Adipocyte (in vitro differentiated cells): ENCODE measurements at regions not wholly inside any gene's neighbourhood (a gene's known extent, or its start where the extent isn't known, plus 50 kb on each side); places are given as distances from the start of the nearest gene placed in this dataset.

ENCODE experiments used
- DNase-seq: peaks from one replicate; pipeline ENCODE4 v3.0.0-alpha.2; 2015; ENCODE audit warnings: low read depth
- H3K27me3 ChIP-seq: replicated peaks from 2 replicates; pipeline ENCODE4 v1.7.0; 2013; ENCODE audit warnings: mild to moderate bottlenecking, low read length, moderate library complexity; ENCODE audit not compliant: control insufficient read depth, insufficient read depth
- H3K36me3 ChIP-seq: 2 replicates; pipeline ENCODE4 v1.7.0; 2013; ENCODE audit warnings: low read length, mild to moderate bottlenecking, moderate library complexity; ENCODE audit not compliant: control insufficient read depth, insufficient read depth, severe bottlenecking
- H3K4me1 ChIP-seq: 2 replicates; pipeline ENCODE4 v1.7.0; 2013; ENCODE audit warnings: mild to moderate bottlenecking, low read length, moderate library complexity; ENCODE audit not compliant: control insufficient read depth, insufficient read depth
- H3K4me3 ChIP-seq: 2 replicates; pipeline ENCODE4 v1.7.0; 2013; ENCODE audit warnings: mild to moderate bottlenecking, low read length, moderate library complexity
- H3K9ac ChIP-seq: 2 replicates; pipeline ENCODE4 v1.7.0; 2013; ENCODE audit warnings: mild to moderate bottlenecking, low read length, moderate library complexity
- H3K9me3 ChIP-seq: 2 replicates; pipeline ENCODE4 v1.7.0; 2013; ENCODE audit warnings: mild to moderate bottlenecking, low read length, moderate library complexity; ENCODE audit not compliant: control insufficient read depth

DNA sequence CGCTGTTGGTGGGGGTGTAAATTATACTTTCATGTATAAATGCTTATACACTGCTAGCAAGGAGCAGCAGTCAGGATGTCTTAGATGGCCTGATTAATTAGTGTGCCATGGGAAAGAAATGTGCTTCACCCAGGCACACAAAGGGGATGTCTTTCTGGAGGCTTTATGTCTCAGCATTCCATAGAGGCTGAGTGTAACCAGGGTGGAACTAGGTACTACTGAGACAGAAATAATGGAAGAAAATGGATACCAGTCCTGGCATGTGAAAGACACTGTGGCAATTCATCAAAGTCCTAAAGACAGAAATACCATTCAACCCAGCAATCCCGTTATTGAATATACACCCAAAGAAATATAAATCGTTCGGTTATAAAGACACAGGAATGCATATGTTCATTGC lies 52.5 kb downstream of the PF4 start:
- no peaks in the 10 kb centered on the region for H3K9me3 ChIP-seq
- H3K4me1 ChIP-seq = no peaks in the 10 kb centered on the region
- no peaks in the 10 kb centered on the region for H3K36me3 ChIP-seq
- no peak overlapping the region for H3K4me3 ChIP-seq
- H3K27me3 ChIP-seq = no peaks in the 10 kb centered on the region
- no peak overlapping the region for H3K9ac ChIP-seq
- DNase-seq = no peak

DNA sequence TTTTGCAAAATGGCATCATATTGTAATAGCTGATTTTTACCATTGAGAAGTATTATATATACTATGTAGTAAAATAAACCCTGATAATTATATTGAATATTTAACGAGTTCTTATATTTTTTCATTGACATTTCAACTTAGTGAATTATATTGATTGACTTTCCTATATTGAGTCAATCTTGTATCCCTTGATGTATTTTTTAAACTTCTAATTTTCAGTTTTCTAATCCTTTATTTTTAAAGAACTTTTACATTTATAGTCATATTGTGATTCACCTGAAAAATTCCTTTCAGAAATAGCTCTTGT lies 54.4 kb downstream of the CXCL1 start:
- H3K36me3 ChIP-seq = no peaks in the 10 kb centered on the region
- no peaks in the 10 kb centered on the region for H3K9me3 ChIP-seq
- no peak overlapping the region for H3K9ac ChIP-seq
- no peaks in the 10 kb centered on the region for H3K27me3 ChIP-seq
- no peak overlapping the region for H3K4me3 ChIP-seq
- no peak for DNase-seq
- H3K4me1 ChIP-seq = peaks cover 7% of the 10 kb centered on the region

DNA sequence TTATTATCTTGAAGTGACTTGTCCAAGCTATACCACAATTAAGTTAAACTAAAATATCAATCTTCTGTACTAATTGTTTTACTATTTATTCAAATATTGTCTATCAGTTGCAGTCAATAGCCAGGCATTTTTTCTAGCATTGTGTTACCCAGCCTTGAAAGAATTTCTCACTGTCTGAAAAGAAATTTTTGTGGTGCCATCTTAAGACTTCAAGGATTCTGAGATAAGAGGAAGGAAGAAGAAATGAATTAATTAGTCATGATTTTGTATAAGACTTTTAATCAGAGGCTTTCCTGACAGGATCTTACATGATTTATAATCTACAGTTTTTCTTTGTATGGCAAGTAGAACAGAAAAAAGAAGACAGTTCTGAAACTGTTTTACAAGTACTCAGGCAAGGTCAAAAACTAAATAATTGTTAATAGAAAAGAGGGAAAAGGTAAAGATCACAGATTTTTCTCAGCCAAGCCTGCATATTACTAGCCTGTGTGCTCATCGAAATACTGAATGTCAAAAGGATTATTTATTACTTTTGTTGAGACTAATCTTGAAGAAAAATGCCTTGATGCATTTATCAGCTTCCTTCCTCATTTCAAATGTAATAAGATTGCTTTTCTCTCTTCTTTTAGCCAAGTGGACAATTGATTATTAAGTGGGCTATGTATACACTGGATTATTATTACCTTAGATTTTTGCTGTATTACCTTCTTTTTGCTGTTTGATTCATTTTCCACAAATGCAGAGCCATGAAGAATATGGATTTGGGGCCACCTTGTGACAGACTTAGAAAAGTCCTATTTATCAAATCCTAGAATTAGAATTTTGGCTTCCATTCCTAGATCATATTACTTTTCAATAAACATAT lies 53.8 kb downstream of the CXCL1 start:
- Histone ChIP-seq H3K4me1 (peaks cover 10% of the 10 kb centered on the region), H3K9ac (peak overlapping the region; percentile 20), H3K4me3 (no peak overlapping the region), H3K36me3 (no peaks in the 10 kb centered on the region), H3K27me3 (no peaks in the 10 kb centered on the region), H3K9me3 (no peaks in the 10 kb centered on the region)
- peak; percentile 81 for DNase-seq

DNA sequence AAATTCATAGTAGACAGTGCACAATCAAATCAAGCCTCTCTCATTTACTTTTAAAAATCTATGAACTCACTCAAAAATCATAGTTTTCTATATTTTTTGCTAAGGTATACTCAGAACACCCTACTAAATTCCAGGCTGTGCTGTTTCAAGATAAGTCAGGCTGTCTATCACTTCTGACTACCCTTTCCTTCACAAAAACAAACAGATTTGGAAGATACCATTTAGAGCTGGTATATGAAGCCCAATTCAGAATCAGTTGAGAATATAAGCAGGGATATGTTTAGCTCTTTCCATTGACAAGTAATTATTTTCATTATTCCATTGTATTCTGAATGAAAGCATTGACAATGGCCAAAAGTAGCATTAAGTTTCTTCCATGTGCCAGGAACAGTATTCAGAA lies 53.1 kb downstream of the CXCL1 start:
- Histone ChIP-seq H3K27me3 (no peaks in the 10 kb centered on the region), H3K9me3 (no peaks in the 10 kb centered on the region), H3K9ac (peak overlapping the region; percentile 20), H3K36me3 (no peaks in the 10 kb centered on the region), H3K4me1 (peaks cover 17% of the 10 kb centered on the region), H3K4me3 (no peak overlapping the region)
- no peak for DNase-seq
